ENCODE measurements at regions not wholly inside any gene's neighbourhood (a gene's known extent, or its start where the extent isn't known, plus 50 kb on each side); places are given as distances from the start of the nearest gene placed in this dataset.

- Histone ChIP-seq H3K36me3 (no peaks in the 10 kb centered on the region), H3K4me1 (no peaks in the 10 kb centered on the region), H3K27me3 (no peaks in the 10 kb centered on the region), H3K9me3 (no peaks in the 10 kb centered on the region), H3K27ac (no peak overlapping the region), H3K4me3 (no peak overlapping the region)
- no peak for ATAC-seq
- 89 to 100% methylated on average over 3 of the region's 3 CpGs for WGBS, 2 donors (ENCODE audit: low coverage in 1 of 2)
- no peak for TF ChIP-seq EP300 (IDR thresholded peaks at IDR 0.05)
- no peak for TF ChIP-seq POLR2AphosphoS5 (IDR thresholded peaks at IDR 0.05)
- TF ChIP-seq CTCF (IDR thresholded peaks at IDR 0.05), result no peak
- TF ChIP-seq POLR2A (IDR thresholded peaks at IDR 0.05), result no peak
Measured at GRCh38 chr2:128556089-128556488, 237.4 kb upstream of the HS6ST1 start.

GRCh38 chr2:128556633-128557032 is 238.0 kb upstream of the HS6ST1 start:
- H3K9me3 ChIP-seq, result no peaks in the 10 kb centered on the region
- H3K4me1 ChIP-seq, result no peaks in the 10 kb centered on the region
- H3K27ac ChIP-seq, result no peak overlapping the region
- no peaks in the 10 kb centered on the region for H3K36me3 ChIP-seq
- TF ChIP-seq POLR2AphosphoS5 (IDR thresholded peaks at IDR 0.05), result no peak
- no peak for TF ChIP-seq CTCF (IDR thresholded peaks at IDR 0.05)
- TF ChIP-seq POLR2A (IDR thresholded peaks at IDR 0.05), result no peak
- TF ChIP-seq EP300 (IDR thresholded peaks at IDR 0.05), result no peak
- no peaks in the 10 kb centered on the region for H3K27me3 ChIP-seq
- ATAC-seq, result no peak
- 93 to 96% methylated on average over 3 of the region's 4 CpGs for WGBS, 2 donors (ENCODE audit: low coverage in 1 of 2)
- H3K4me3 ChIP-seq, result no peak overlapping the region

GRCh38 chr2:128557069-128557468 is 238.4 kb upstream of the HS6ST1 start:
- Histone ChIP-seq H3K4me3 (no peak overlapping the region), H3K27ac (no peak overlapping the region), H3K27me3 (no peaks in the 10 kb centered on the region), H3K9me3 (no peaks in the 10 kb centered on the region), H3K36me3 (no peaks in the 10 kb centered on the region), H3K4me1 (no peaks in the 10 kb centered on the region)
- TF ChIP-seq POLR2AphosphoS5 (IDR thresholded peaks at IDR 0.05) (no peak), CTCF (IDR thresholded peaks at IDR 0.05) (no peak), EP300 (IDR thresholded peaks at IDR 0.05) (no peak), POLR2A (IDR thresholded peaks at IDR 0.05) (no peak)
- WGBS, 2 donors (ENCODE audit: low coverage in 1 of 2), result 97% methylated on average over 6 of the region's 6 CpGs; no CpG with 5 or more reads in 1 of the 2 donors
- no peak for ATAC-seq

- WGBS, 2 donors (ENCODE audit: low coverage in 1 of 2), result 37 to 40% methylated on average over 1 to 4 of the region's 4 CpGs
- TF ChIP-seq POLR2AphosphoS5 (IDR thresholded peaks at IDR 0.05) (peak; percentile 39), CTCF (IDR thresholded peaks at IDR 0.05) (no peak), POLR2A (IDR thresholded peaks at IDR 0.05) (no peak)
- peak; percentile 88 for ATAC-seq
- H3K9me3 ChIP-seq, result no peaks in the 10 kb centered on the region
- H3K27ac ChIP-seq, result peak overlapping the region in 1 of 4 donors; percentile 19
- H3K36me3 ChIP-seq, result no peaks in the 10 kb centered on the region
- H3K4me3 ChIP-seq, result no peak overlapping the region
- no peaks in the 10 kb centered on the region for H3K27me3 ChIP-seq
- peaks cover 0 to 2% (median under 1%) of the 10 kb centered on the region in 3 donors for H3K4me1 ChIP-seq
Measured at GRCh38 chr2:128557831-128558241, 239.2 kb upstream of the HS6ST1 start.

GRCh38 chr2:128558441-128558840 is 239.8 kb upstream of the HS6ST1 start:
- H3K9me3 ChIP-seq, result no peaks in the 10 kb centered on the region
- H3K4me1 ChIP-seq, result peaks cover 3 to 8% (median 3%) of the 10 kb centered on the region in 3 donors
- no peak for ATAC-seq
- no peaks in the 10 kb centered on the region for H3K36me3 ChIP-seq
- peak overlapping the region in 1 of 4 donors; percentile 19 for H3K27ac ChIP-seq
- no peak overlapping the region for H3K4me3 ChIP-seq
- TF ChIP-seq CTCF (IDR thresholded peaks at IDR 0.05) (no peak), POLR2AphosphoS5 (IDR thresholded peaks at IDR 0.05) (no peak), EP300 (IDR thresholded peaks at IDR 0.05) (no peak), POLR2A (IDR thresholded peaks at IDR 0.05) (no peak)
- 79 to 86% methylated on average over 1 to 3 of the region's 3 CpGs for WGBS, 2 donors (ENCODE audit: low coverage in 1 of 2)
- no peaks in the 10 kb centered on the region for H3K27me3 ChIP-seq

Measured in gastroesophageal sphincter (tissue), 4 donors.